A673 (cell line): ENCODE measurements at regions not wholly inside any gene's neighbourhood (a gene's known extent, or its start where the extent isn't known, plus 50 kb on each side); places are given as distances from the start of the nearest gene placed in this dataset.

Source experiments
- EZH2 ChIP-seq: fragments of 200-600 bp; sonication (generic); IDR thresholded peaks from 2 replicates; pipeline ENCODE4 v1.6.1; 2017; ENCODE audit warnings: borderline replicate concordance, low read depth, mild to moderate bottlenecking, mixed read lengths, antibody characterized with exemption, low read length; ENCODE audit not compliant: poor library complexity, severe bottlenecking
- TF ChIP-seq, protein P1 (sequence below): fragments of 300-800, 200-600 bp; sonication (generic); conservative IDR thresholded peaks from 2 replicates; pipeline ENCODE4 v1.5.1; 2017; ENCODE audit warnings: low read depth, mild to moderate bottlenecking, antibody characterized with exemption, low read length, moderate library complexity, mixed read lengths

DNA sequence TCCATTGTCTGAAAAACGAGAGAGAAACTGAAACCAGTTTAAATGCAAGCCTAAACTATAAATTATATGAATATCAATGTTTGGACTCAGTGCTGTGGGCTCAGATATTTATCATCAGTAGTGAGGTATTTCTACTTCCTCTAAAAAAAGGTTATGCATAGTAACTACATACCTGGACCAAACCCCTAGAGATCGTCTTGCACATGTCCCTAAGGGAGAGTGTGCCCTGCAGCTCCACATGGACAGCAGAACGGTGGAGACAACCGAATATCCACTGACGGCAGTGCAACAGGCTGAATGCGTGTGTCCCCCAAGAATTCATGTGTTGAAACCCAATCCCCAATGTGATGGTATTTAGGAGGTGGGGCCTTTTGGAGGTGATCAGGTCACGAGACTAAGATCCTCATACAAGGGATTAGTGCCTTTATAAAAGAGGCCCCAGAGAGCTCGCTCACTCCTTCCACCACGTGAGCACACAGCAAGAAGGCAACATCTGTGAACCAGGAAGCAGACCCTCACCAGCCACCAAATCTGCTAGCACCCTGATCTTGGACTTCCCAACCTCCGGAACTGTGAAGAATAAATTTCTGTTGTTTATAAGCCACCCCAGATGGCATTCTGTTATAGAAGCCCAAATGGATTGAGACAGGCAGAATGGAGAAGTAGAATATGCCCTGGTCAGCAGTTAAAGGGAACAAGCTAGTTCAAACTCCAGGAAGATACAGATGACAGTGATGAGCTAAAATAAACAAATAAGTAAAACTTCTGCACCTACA lies 208.4 kb downstream of the ANAPC1 start:
- TF ChIP-seq EZH2, result no peak
- TF ChIP-seq, protein P1, sequence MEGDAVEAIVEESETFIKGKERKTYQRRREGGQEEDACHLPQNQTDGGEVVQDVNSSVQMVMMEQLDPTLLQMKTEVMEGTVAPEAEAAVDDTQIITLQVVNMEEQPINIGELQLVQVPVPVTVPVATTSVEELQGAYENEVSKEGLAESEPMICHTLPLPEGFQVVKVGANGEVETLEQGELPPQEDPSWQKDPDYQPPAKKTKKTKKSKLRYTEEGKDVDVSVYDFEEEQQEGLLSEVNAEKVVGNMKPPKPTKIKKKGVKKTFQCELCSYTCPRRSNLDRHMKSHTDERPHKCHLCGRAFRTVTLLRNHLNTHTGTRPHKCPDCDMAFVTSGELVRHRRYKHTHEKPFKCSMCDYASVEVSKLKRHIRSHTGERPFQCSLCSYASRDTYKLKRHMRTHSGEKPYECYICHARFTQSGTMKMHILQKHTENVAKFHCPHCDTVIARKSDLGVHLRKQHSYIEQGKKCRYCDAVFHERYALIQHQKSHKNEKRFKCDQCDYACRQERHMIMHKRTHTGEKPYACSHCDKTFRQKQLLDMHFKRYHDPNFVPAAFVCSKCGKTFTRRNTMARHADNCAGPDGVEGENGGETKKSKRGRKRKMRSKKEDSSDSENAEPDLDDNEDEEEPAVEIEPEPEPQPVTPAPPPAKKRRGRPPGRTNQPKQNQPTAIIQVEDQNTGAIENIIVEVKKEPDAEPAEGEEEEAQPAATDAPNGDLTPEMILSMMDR, result no peak
